ENCODE measurements at regions not wholly inside any gene's neighbourhood (a gene's known extent, or its start where the extent isn't known, plus 50 kb on each side); places are given as distances from the start of the nearest gene placed in this dataset.

GRCh38 chr16:80274576-80275191 is 266.1 kb upstream of the DYNLRB2 start:
- Histone ChIP-seq H3K4me1 (ENCODE audit: control insufficient read depth in 1 of 2, insufficient read depth in 2 of 2, low read length in 2 of 2) (no peaks in the 10 kb centered on the region), H3K9me3 (ENCODE audit: control insufficient read depth in 1 of 2, low read length in 2 of 2) (no peaks in the 10 kb centered on the region), H3K36me3 (ENCODE audit: control insufficient read depth in 1 of 2, insufficient read depth in 2 of 2, low read length in 2 of 2) (no peaks in the 10 kb centered on the region), H3K27ac (ENCODE audit: low read length) (no peak overlapping the region), H3K27me3 (ENCODE audit: low read depth, low read length) (no peaks in the 10 kb centered on the region), H3K4me3 (ENCODE audit: low read depth in 1 of 2, low read length in 2 of 2) (no peak overlapping the region)

DNA sequence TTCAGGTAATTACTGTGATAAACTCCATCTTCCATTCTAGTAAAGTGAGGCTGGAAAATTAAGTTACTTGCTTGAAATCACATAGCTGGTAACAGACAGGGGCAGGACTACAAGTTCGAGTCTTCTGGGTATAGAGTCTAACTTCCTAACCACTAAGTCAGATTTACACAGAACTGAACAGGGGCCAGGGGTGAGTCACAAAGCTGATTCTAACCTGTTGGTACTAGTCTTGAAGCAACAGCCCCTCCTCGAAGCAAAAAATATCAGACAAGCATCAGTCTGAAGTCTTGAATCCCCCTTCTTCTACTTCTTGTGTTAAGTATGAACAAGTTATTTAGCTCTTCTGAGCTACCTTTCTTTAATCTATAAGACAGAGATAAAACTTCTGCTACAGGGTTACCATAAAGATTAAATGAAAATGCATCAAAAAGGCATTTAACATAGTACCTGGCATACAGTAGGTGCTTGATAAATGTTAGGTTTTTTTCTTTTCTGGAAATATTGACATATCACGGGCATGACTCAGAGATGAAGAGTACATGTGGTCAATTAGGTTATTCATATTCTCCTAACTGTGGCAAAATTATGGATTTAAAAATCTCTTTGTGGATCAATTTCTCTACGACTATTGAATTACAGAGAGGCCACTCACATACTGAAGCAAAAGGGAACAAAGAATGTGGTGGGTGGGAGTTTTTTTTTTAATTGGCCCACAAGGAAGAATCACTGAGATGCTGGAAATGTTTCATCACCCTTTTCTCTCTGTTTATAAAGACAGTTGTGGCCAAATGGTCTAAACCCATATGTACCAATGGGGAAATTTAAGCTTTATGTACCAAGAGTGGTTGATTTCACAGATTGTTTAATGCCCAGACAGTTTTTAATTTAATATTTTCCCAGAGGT is 266.9 kb upstream of the DYNLRB2 start:
- no peaks in the 10 kb centered on the region for H3K36me3 ChIP-seq (ENCODE audit: control insufficient read depth in 1 of 2, insufficient read depth in 2 of 2, low read length in 2 of 2)
- no peaks in the 10 kb centered on the region for H3K27me3 ChIP-seq (ENCODE audit: low read depth, low read length)
- no peaks in the 10 kb centered on the region for H3K4me1 ChIP-seq (ENCODE audit: control insufficient read depth in 1 of 2, insufficient read depth in 2 of 2, low read length in 2 of 2)
- no peak overlapping the region for H3K27ac ChIP-seq (ENCODE audit: low read length)
- H3K4me3 ChIP-seq (ENCODE audit: low read depth in 1 of 2, low read length in 2 of 2): no peak overlapping the region
- H3K9me3 ChIP-seq (ENCODE audit: control insufficient read depth in 1 of 2, low read length in 2 of 2): no peaks in the 10 kb centered on the region

- no peaks in the 10 kb centered on the region for H3K4me1 ChIP-seq (ENCODE audit: control insufficient read depth in 1 of 2, insufficient read depth in 2 of 2, low read length in 2 of 2)
- H3K27me3 ChIP-seq (ENCODE audit: low read depth, low read length): no peaks in the 10 kb centered on the region
- H3K9me3 ChIP-seq (ENCODE audit: control insufficient read depth in 1 of 2, low read length in 2 of 2): no peaks in the 10 kb centered on the region
- no peak overlapping the region for H3K4me3 ChIP-seq (ENCODE audit: low read depth in 1 of 2, low read length in 2 of 2)
- H3K36me3 ChIP-seq (ENCODE audit: control insufficient read depth in 1 of 2, insufficient read depth in 2 of 2, low read length in 2 of 2): no peaks in the 10 kb centered on the region
- H3K27ac ChIP-seq (ENCODE audit: low read length): no peak overlapping the region
These were observed 275.0 kb upstream of the DYNLRB2 start for GRCh38 chr16:80265624-80266306.

- Histone ChIP-seq H3K9me3 (ENCODE audit: control insufficient read depth in 1 of 2, low read length in 2 of 2) (no peaks in the 10 kb centered on the region), H3K27me3 (ENCODE audit: low read depth, low read length) (no peaks in the 10 kb centered on the region), H3K36me3 (ENCODE audit: control insufficient read depth in 1 of 2, insufficient read depth in 2 of 2, low read length in 2 of 2) (no peaks in the 10 kb centered on the region), H3K4me3 (ENCODE audit: low read depth in 1 of 2, low read length in 2 of 2) (no peak overlapping the region), H3K27ac (ENCODE audit: low read length) (no peak overlapping the region), H3K4me1 (ENCODE audit: control insufficient read depth in 1 of 2, insufficient read depth in 2 of 2, low read length in 2 of 2) (no peaks in the 10 kb centered on the region)
These were observed 276.7 kb upstream of the DYNLRB2 start for GRCh38 chr16:80263848-80264694.

- Histone ChIP-seq H3K4me3 (ENCODE audit: low read depth in 1 of 2, low read length in 2 of 2) (no peak overlapping the region), H3K9me3 (ENCODE audit: control insufficient read depth in 1 of 2, low read length in 2 of 2) (no peaks in the 10 kb centered on the region), H3K4me1 (ENCODE audit: control insufficient read depth in 1 of 2, insufficient read depth in 2 of 2, low read length in 2 of 2) (no peaks in the 10 kb centered on the region), H3K27ac (ENCODE audit: low read length) (no peak overlapping the region), H3K27me3 (ENCODE audit: low read depth, low read length) (no peaks in the 10 kb centered on the region), H3K36me3 (ENCODE audit: control insufficient read depth in 1 of 2, insufficient read depth in 2 of 2, low read length in 2 of 2) (no peaks in the 10 kb centered on the region)
These were observed 277.5 kb upstream of the DYNLRB2 start for GRCh38 chr16:80263181-80263823.

DNA sequence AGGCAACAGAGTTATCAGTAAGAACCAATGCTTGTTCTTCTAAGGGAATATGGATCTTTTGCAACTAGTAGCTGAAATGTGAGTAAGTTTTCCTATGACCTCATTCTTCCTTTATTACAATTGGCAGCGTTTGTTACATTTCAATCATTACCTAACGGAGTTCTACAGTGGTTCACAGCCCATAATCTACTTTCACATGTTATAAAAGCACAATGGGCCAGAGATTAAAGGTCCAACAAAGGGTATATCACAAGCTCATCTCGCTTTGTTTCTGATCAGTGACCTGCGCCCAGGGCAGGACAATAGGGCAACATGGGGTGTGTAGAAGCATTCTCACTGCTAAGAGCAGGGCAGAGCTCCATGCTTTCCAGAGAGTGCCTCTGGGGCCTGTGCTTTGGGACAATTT is 279.9 kb upstream of the DYNLRB2 start:
- no peaks in the 10 kb centered on the region for H3K4me1 ChIP-seq (ENCODE audit: control insufficient read depth in 1 of 2, insufficient read depth in 2 of 2, low read length in 2 of 2)
- H3K4me3 ChIP-seq (ENCODE audit: low read depth in 1 of 2, low read length in 2 of 2): no peak overlapping the region
- no peaks in the 10 kb centered on the region for H3K27me3 ChIP-seq (ENCODE audit: low read depth, low read length)
- no peaks in the 10 kb centered on the region for H3K36me3 ChIP-seq (ENCODE audit: control insufficient read depth in 1 of 2, insufficient read depth in 2 of 2, low read length in 2 of 2)
- H3K9me3 ChIP-seq (ENCODE audit: control insufficient read depth in 1 of 2, low read length in 2 of 2): no peaks in the 10 kb centered on the region
- H3K27ac ChIP-seq (ENCODE audit: low read length): no peak overlapping the region

DNA sequence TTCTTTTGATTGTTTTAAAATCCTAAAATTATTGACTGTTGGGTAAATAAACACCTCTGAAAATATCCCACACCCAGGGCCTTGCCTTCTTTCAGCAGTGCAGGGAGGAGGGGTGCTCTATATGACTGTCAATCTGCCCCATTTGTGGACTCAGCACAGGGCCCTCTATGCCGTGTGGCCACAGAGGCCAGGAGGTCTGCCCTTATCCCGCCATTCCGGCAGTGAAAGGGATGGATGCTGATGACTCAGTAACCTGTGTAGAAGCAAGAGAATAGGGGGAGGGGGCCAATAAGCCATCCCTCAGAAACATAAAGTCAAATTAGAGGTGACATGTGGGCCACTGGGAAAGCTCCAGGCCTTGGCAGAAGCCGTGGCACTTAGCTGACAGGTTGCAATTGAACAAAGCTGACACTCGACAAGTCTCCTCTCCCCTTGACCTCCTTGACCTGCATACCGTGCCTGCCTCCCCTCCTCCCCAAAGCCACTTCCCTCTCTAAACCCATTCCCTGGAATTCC is 281.4 kb upstream of the DYNLRB2 start:
- H3K27me3 ChIP-seq (ENCODE audit: low read depth, low read length): no peaks in the 10 kb centered on the region
- H3K4me1 ChIP-seq (ENCODE audit: control insufficient read depth in 1 of 2, insufficient read depth in 2 of 2, low read length in 2 of 2): no peaks in the 10 kb centered on the region
- H3K27ac ChIP-seq (ENCODE audit: low read length): no peak overlapping the region
- no peaks in the 10 kb centered on the region for H3K36me3 ChIP-seq (ENCODE audit: control insufficient read depth in 1 of 2, insufficient read depth in 2 of 2, low read length in 2 of 2)
- no peak overlapping the region for H3K4me3 ChIP-seq (ENCODE audit: low read depth in 1 of 2, low read length in 2 of 2)
- H3K9me3 ChIP-seq (ENCODE audit: control insufficient read depth in 1 of 2, low read length in 2 of 2): no peaks in the 10 kb centered on the region

- Histone ChIP-seq H3K4me1 (ENCODE audit: control insufficient read depth in 1 of 2, insufficient read depth in 2 of 2, low read length in 2 of 2) (no peaks in the 10 kb centered on the region), H3K27me3 (ENCODE audit: low read depth, low read length) (no peaks in the 10 kb centered on the region), H3K36me3 (ENCODE audit: control insufficient read depth in 1 of 2, insufficient read depth in 2 of 2, low read length in 2 of 2) (no peaks in the 10 kb centered on the region), H3K27ac (ENCODE audit: low read length) (no peak overlapping the region), H3K9me3 (ENCODE audit: control insufficient read depth in 1 of 2, low read length in 2 of 2) (no peaks in the 10 kb centered on the region), H3K4me3 (ENCODE audit: low read depth in 1 of 2, low read length in 2 of 2) (no peak overlapping the region)
These were observed 282.4 kb upstream of the DYNLRB2 start for GRCh38 chr16:80258407-80258806.

GRCh38 chr16:80254970-80255369 is 285.8 kb upstream of the DYNLRB2 start:
- H3K9me3 ChIP-seq (ENCODE audit: control insufficient read depth in 1 of 2, low read length in 2 of 2): no peaks in the 10 kb centered on the region
- H3K36me3 ChIP-seq (ENCODE audit: control insufficient read depth in 1 of 2, insufficient read depth in 2 of 2, low read length in 2 of 2): no peaks in the 10 kb centered on the region
- H3K4me1 ChIP-seq (ENCODE audit: control insufficient read depth in 1 of 2, insufficient read depth in 2 of 2, low read length in 2 of 2): no peaks in the 10 kb centered on the region
- no peak overlapping the region for H3K4me3 ChIP-seq (ENCODE audit: low read depth in 1 of 2, low read length in 2 of 2)
- H3K27ac ChIP-seq (ENCODE audit: low read length): no peak overlapping the region
- H3K27me3 ChIP-seq (ENCODE audit: low read depth, low read length): no peaks in the 10 kb centered on the region

DNA sequence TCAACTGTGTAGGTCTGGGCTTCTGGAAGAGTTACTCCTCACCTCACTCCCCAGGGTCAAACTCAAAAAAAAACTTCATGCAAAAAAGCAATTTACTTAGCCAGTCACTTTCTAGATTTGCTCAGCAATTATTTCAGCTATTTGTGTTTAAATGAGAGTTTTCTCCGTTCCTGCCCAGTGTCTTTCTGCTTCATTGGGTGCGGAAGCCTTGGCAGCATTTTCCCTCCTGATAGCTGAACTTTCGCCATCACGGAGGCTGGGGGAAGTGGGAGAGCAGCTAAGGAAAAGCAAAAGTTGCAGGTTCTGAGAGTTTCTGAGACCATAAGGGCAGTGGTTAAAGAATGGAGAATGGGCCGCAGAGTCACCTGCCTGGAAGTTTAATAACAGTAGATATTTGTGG is 287.1 kb upstream of the DYNLRB2 start:
- no peaks in the 10 kb centered on the region for H3K9me3 ChIP-seq (ENCODE audit: control insufficient read depth in 1 of 2, low read length in 2 of 2)
- no peak overlapping the region for H3K4me3 ChIP-seq (ENCODE audit: low read depth in 1 of 2, low read length in 2 of 2)
- H3K27me3 ChIP-seq (ENCODE audit: low read depth, low read length): no peaks in the 10 kb centered on the region
- H3K36me3 ChIP-seq (ENCODE audit: control insufficient read depth in 1 of 2, insufficient read depth in 2 of 2, low read length in 2 of 2): no peaks in the 10 kb centered on the region
- H3K27ac ChIP-seq (ENCODE audit: low read length): no peak overlapping the region
- H3K4me1 ChIP-seq (ENCODE audit: control insufficient read depth in 1 of 2, insufficient read depth in 2 of 2, low read length in 2 of 2): no peaks in the 10 kb centered on the region

All from muscle layer of duodenum (tissue), 2 donors.